Peyer's patch (tissue), 4 donors: ENCODE measurements at regions not wholly inside any gene's neighbourhood (a gene's known extent, or its start where the extent isn't known, plus 50 kb on each side); places are given as distances from the start of the nearest gene placed in this dataset.

Experiments used
- DNase-seq, 3 donors: peaks; one replicate each; pipeline ENCODE4 v3.0.0-alpha.2; 2017 to 2019
- H3K27ac ChIP-seq, 4 donors: fragments of 200-600 bp; sonication (generic); one replicate each; pipeline ENCODE4 v1.5.1; 2016 to 2019
- H3K27me3 ChIP-seq, 2 donors: fragments of 200-600 bp; sonication (generic); one replicate each; pipeline ENCODE4 v1.5.1; 2019
- H3K36me3 ChIP-seq, 3 donors: fragments of 200-600 bp; sonication (generic); one replicate each; pipeline ENCODE4 v1.5.1; 2016 to 2019
- H3K4me1 ChIP-seq, 4 donors: fragments of 200-600 bp; sonication (generic); one replicate each; pipeline ENCODE4 v1.5.1; 2016 to 2019
- H3K4me3 ChIP-seq, 4 donors: fragments of 200-600 bp; sonication (generic); 1 replicate in 3 of 4; 2 replicates in 1 of 4; pipeline ENCODE4 v1.5.1; 2016 to 2019; ENCODE audit warnings: mild to moderate bottlenecking in 1 of 4
- H3K9me3 ChIP-seq, 4 donors: fragments of 200-600 bp; sonication (generic); one replicate each; pipeline ENCODE4 v1.5.1; 2016 to 2019; ENCODE audit warnings: mild to moderate bottlenecking in 1 of 4
- POLR2A ChIP-seq, 2 donors: fragments of 450-650 bp; IDR thresholded peaks; one replicate each; pipeline ENCODE4 v1.5.1; 2017; ENCODE audit warnings: antibody characterized with exemption in 2 of 2, mild to moderate bottlenecking in 2 of 2, moderate library complexity in 2 of 2
- TF ChIP-seq, protein P1 (sequence below), 6 experiments: fragments of 450-650 bp in 4 of 6; fragments of 200-600 bp in 2 of 6; sonication (generic) in 1 of 6; IDR thresholded peaks; one replicate each; pipeline ENCODE4 v1.5.1; 2017 to 2019; ENCODE audit warnings: antibody characterized with exemption in 6 of 6, mild to moderate bottlenecking in 3 of 6, moderate library complexity in 1 of 6

DNA sequence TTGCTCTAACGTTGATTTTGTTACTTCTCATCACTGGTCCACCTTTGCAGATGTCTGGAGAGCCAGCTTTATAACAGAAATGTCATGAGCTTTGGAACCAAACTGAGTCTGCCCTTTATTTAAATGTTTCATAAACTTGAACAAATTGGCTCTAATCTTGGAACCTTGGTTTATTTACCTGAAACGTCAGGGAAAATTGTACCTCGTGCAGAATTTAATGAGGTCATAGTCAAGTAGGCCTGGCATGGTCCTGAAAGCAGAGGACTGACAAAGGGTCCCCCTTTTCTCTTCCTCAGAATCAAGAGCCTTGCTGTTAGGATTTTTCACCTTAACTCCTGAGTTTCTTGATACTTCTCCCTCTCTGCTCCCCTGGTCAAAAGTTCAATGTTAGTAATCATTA lies 828.0 kb downstream of the GRID1 start:
- no peak for TF ChIP-seq POLR2A (IDR thresholded peaks at IDR 0.05)
- TF ChIP-seq, protein P1, sequence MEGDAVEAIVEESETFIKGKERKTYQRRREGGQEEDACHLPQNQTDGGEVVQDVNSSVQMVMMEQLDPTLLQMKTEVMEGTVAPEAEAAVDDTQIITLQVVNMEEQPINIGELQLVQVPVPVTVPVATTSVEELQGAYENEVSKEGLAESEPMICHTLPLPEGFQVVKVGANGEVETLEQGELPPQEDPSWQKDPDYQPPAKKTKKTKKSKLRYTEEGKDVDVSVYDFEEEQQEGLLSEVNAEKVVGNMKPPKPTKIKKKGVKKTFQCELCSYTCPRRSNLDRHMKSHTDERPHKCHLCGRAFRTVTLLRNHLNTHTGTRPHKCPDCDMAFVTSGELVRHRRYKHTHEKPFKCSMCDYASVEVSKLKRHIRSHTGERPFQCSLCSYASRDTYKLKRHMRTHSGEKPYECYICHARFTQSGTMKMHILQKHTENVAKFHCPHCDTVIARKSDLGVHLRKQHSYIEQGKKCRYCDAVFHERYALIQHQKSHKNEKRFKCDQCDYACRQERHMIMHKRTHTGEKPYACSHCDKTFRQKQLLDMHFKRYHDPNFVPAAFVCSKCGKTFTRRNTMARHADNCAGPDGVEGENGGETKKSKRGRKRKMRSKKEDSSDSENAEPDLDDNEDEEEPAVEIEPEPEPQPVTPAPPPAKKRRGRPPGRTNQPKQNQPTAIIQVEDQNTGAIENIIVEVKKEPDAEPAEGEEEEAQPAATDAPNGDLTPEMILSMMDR (IDR thresholded peaks at IDR 0.05): no peak
- no peak overlapping the region for H3K27ac ChIP-seq
- no peaks in the 10 kb centered on the region for H3K27me3 ChIP-seq
- H3K36me3 ChIP-seq: no peaks in the 10 kb centered on the region
- no peak overlapping the region for H3K4me3 ChIP-seq
- DNase-seq: no peak
- no peaks in the 10 kb centered on the region for H3K9me3 ChIP-seq
- no peaks in the 10 kb centered on the region for H3K4me1 ChIP-seq

DNA sequence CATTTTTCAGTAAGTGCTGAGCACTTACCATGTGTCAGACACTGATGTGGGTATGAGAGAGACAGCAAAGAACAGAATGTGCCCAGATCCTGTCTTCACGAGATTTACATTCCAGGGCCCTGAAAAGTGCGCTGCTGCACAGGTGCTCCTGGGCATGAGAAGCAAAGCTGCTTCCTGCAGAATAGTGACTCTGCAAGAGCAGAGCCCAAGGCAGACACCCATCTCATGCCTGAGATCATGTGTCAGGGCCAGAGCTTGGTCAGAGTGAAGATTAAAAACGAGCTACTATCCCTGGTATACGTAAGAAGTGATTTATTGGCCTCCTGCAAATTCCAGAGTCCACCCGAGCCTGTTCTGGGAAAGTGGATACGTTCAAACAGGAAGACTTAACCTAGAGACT lies 824.4 kb downstream of the GRID1 start:
- H3K9me3 ChIP-seq: no peaks in the 10 kb centered on the region

DNA sequence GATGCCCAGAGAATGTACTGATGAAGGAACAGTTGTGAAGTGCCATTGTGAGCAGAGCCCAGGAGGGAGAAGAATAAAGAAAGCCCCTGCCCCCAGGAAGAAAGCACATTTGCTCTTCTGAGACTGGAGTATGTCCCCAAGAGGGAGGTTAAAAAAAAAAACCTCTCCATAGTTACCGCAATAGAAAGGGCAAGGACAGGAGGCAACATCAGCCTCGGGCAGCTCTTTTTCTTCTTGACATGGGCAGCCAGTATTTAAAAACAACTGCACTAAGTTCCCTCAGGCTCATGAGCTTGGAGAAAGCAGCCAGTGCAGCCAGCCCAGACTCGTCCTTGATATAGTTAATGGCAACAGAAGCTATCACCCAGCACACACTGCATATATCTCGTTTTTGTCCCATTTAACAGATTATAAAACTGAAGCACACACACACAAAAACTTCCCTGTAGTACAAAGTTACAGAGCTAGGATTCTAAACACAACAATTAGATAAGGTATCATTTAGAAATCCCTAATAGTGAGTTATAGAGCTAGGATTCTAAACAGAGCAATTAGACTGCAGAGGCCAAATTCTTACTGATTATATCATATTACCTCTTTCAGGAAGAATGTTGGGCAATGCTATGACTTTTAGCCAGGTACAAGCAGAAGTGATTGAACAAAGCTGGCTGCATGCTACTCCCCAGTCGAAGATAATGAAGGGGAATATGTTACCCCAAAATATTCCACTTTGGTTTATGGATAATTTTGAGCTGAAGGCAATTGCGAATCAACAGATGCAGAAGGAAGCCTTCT lies 823.5 kb downstream of the GRID1 start:
- DNase-seq: no peak
- no peaks in the 10 kb centered on the region for H3K4me1 ChIP-seq
- TF ChIP-seq, protein P1 (IDR thresholded peaks at IDR 0.05): no peak
- no peak for TF ChIP-seq POLR2A (IDR thresholded peaks at IDR 0.05)
- no peaks in the 10 kb centered on the region for H3K27me3 ChIP-seq
- H3K36me3 ChIP-seq: no peaks in the 10 kb centered on the region
- H3K4me3 ChIP-seq: no peak overlapping the region
- H3K9me3 ChIP-seq: no peaks in the 10 kb centered on the region
- no peak overlapping the region for H3K27ac ChIP-seq

More for the DNA sequence above, 824.4 kb downstream of the GRID1 start:
- DNase-seq: no peak
- H3K36me3 ChIP-seq: no peaks in the 10 kb centered on the region
- no peak overlapping the region for H3K27ac ChIP-seq
- no peaks in the 10 kb centered on the region for H3K27me3 ChIP-seq
- TF ChIP-seq, protein P1 (IDR thresholded peaks at IDR 0.05): no peak
- TF ChIP-seq POLR2A (IDR thresholded peaks at IDR 0.05): no peak
- H3K4me3 ChIP-seq: no peak overlapping the region
- no peaks in the 10 kb centered on the region for H3K4me1 ChIP-seq

DNA sequence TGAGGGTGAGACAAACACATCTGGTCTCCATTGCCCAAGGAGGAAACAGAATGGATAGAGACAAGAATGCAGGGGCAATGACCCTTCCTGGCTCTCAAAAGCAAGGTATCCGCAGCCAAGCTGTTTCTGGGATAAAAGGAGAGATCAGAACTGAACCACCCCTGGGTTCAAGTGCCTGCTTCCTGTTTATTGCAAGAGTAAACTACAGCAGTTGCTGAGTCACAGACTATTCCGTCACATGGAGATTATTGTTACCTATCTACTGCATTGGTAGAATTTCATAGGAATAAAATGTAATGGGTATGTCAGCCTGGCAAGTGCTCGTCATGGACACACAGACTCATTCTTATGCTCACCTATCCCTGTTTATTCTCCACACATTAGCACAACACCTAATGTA lies 821.6 kb downstream of the GRID1 start:
- no peaks in the 10 kb centered on the region for H3K36me3 ChIP-seq
- no peak overlapping the region for H3K27ac ChIP-seq
- H3K9me3 ChIP-seq: no peaks in the 10 kb centered on the region
- DNase-seq: no peak
- no peak for TF ChIP-seq POLR2A (IDR thresholded peaks at IDR 0.05)
- TF ChIP-seq, protein P1 (IDR thresholded peaks at IDR 0.05): no peak
- H3K4me3 ChIP-seq: no peak overlapping the region
- H3K4me1 ChIP-seq: no peaks in the 10 kb centered on the region
- H3K27me3 ChIP-seq: no peaks in the 10 kb centered on the region

DNA sequence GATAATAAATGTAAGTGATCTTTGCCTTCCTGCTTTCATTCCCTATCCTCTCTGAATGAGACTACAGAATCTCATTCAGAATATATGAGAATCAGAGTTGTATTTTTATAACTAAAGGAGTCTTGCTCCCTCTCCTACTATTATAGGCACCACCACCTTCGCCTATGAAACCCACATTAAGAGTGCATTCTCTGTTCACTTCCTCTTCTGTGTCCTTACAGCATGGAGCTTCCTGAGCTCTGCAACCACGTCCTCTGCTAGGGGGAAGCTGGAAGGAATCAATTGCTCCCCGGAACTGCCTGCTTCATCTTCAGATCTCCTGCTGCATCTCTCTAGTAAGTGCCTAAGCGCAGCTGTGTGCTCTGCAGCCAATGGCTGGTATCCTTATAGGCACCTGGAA lies 820.7 kb downstream of the GRID1 start:
- no peaks in the 10 kb centered on the region for H3K27me3 ChIP-seq
- H3K4me1 ChIP-seq: no peaks in the 10 kb centered on the region
- no peak for TF ChIP-seq POLR2A (IDR thresholded peaks at IDR 0.05)
- TF ChIP-seq, protein P1 (IDR thresholded peaks at IDR 0.05): no peak
- no peak overlapping the region for H3K4me3 ChIP-seq
- H3K9me3 ChIP-seq: no peaks in the 10 kb centered on the region
- DNase-seq: no peak
- no peaks in the 10 kb centered on the region for H3K36me3 ChIP-seq
- H3K27ac ChIP-seq: no peak overlapping the region
